C4-2B (cell line): ENCODE measurements at regions not wholly inside any gene's neighbourhood (a gene's known extent, or its start where the extent isn't known, plus 50 kb on each side); places are given as distances from the start of the nearest gene placed in this dataset.

Source experiments
- H3K27ac ChIP-seq: fragments of 450-650 bp; 2 replicates; pipeline ENCODE4 v1.5.1; 2017
- ZFX ChIP-seq: fragments of 450-650 bp; IDR thresholded peaks from 2 replicates; pipeline ENCODE4 v1.6.1; 2017
- TF ChIP-seq, protein P1 (sequence below): fragments of 450-650 bp; conservative IDR thresholded peaks from 2 replicates; pipeline ENCODE4 v1.5.1; 2017; ENCODE audit warnings: mild to moderate bottlenecking

DNA sequence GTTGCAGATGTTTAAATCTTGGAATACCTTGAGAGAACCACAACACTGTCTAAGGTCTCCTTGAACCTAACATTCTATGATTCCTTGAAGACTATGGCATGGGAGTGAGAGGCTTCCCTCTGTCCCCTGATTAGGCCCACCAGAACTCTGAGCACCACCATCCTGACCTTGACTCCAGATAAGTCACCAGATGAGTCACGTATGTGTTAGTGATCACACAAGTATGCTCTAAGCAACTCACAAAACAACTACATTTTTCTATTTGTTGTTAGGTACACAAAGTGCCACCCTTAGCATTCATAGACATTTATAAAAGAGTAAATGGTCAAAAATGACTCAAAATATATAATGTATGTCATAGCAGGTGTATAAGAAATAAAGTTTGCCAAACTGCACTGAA, 252.9 kb upstream of the CXXC4 start:
- H3K27ac ChIP-seq: no peak overlapping the region
- TF ChIP-seq, protein P1, sequence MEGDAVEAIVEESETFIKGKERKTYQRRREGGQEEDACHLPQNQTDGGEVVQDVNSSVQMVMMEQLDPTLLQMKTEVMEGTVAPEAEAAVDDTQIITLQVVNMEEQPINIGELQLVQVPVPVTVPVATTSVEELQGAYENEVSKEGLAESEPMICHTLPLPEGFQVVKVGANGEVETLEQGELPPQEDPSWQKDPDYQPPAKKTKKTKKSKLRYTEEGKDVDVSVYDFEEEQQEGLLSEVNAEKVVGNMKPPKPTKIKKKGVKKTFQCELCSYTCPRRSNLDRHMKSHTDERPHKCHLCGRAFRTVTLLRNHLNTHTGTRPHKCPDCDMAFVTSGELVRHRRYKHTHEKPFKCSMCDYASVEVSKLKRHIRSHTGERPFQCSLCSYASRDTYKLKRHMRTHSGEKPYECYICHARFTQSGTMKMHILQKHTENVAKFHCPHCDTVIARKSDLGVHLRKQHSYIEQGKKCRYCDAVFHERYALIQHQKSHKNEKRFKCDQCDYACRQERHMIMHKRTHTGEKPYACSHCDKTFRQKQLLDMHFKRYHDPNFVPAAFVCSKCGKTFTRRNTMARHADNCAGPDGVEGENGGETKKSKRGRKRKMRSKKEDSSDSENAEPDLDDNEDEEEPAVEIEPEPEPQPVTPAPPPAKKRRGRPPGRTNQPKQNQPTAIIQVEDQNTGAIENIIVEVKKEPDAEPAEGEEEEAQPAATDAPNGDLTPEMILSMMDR: no peak
- no peak for TF ChIP-seq ZFX

DNA sequence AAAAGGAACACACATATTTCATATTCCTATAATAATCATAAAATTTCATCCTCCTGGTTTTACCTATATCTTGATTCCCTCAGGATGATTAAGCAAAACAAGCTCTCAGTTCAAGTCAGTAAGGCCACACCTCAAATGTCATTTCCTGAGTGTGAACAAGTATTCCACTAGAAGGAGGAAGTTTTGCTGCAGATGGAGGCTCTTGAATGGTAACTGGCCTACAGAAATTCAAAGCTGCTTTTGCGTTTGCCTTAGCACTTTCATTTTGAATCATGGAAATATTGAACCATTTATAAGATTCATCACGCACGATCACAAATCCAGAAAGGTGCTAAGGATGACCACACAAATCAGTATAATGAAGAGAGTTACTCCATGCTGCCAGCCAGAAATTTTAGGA, 254.4 kb upstream of the CXXC4 start:
- H3K27ac ChIP-seq: no peak overlapping the region
- TF ChIP-seq, protein P1: no peak
- no peak for TF ChIP-seq ZFX

- TF ChIP-seq, protein P1: no peak
- no peak for TF ChIP-seq ZFX
- H3K27ac ChIP-seq: no peak overlapping the region
Measured at GRCh38 chr4:104750008-104750407, 255.3 kb upstream of the CXXC4 start.

DNA sequence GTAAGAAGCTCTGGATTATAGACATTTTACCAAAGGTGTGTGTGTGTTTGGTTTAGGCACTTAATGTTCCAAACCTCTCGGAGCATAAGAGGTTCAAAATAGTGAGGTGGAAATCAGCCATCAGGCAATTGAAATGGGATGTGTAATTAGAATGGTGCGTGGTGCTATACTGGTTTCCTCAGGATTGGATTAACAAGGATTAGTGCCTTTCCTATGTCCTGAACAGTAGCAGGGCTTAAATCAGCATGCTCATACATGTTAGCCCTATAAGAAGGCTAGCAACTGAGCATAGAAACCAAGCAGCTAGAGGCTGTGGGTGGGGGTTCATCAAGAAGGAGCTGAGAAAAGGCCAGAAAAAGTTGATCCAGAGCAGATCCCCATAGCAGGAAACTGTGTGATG, 256.8 kb upstream of the CXXC4 start:
- no peak overlapping the region for H3K27ac ChIP-seq
- TF ChIP-seq, protein P1: no peak
- TF ChIP-seq ZFX: no peak

DNA sequence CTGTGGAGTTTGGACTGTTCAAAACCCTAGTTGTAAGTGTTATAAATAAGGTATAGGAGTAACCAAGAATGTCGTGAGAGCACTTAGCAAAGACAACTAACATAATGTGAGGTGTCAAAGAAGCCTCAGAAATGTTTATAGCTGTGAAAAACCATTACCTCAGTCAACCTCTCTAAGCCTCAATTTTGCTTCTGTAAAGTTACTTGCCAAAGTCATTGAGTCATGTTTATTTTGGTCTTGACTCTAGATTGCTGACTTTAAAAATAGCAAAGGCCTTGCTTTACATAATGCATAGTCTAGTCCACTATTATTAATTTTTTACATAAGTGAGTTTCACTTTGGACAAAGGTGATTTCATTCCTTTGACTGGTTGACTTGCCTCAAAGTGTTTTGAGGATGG, 257.6 kb upstream of the CXXC4 start:
- no peak overlapping the region for H3K27ac ChIP-seq
- TF ChIP-seq, protein P1: no peak
- TF ChIP-seq ZFX: no peak

- no peak overlapping the region for H3K27ac ChIP-seq
- TF ChIP-seq ZFX: no peak
- TF ChIP-seq, protein P1: no peak
Measured at GRCh38 chr4:104756837-104757236, 262.1 kb upstream of the CXXC4 start.

DNA sequence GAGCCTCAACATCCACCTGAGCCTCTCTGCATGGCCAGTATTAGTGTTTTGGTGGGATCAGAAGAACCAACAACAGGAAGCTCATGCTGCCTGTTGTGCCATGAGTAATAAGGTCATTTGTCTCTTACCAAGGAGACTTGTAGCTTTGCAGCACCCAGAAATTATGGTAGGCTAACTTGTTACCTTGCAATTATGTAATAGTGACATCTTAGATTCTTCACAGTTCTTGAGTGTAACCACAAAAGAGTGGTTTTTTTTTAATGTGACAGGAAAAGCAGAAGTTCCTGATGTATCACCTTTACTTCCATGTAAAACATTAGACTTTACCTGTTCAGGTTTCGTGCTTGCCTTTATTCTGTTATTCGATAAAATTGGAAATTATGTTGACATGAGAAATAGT, 263.9 kb upstream of the CXXC4 start:
- TF ChIP-seq ZFX: no peak
- no peak overlapping the region for H3K27ac ChIP-seq

DNA sequence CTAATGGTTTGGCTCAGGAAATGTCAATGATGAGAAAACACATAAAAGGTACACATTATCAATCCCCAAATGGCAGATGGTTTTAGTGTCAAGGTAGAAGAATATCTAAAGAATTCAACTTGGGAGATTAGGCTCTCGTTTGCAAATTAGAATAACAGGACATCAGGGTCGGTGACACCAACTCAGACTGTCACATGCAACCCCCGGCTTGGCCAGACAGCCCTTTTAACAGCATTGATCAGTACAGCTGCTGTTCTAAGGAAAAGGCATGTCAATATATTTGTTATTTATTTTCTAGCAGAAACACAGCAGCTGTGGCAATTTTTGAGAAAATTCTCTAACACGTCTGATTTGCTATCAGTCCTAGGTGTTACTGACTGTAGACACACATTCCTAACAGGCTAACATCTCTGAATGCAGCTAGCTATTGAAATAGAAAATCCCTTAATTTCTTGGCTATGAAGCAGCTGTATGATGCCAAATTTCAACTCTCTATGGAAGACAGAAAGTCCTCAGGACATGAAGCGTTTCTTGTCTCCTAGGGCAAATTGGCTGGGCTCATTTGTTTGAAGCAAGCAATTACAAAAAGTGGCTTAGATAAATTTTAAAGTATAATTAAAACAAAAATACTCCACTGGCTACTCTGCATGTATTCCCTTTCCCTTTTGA, 269.0 kb upstream of the CXXC4 start:
- TF ChIP-seq, protein P1: no peak
- no peak for TF ChIP-seq ZFX
- H3K27ac ChIP-seq: no peak overlapping the region
